Right ventricle myocardium inferior (tissue), 1 donor: ENCODE measurements at regions not wholly inside any gene's neighbourhood (a gene's known extent, or its start where the extent isn't known, plus 50 kb on each side); places are given as distances from the start of the nearest gene placed in this dataset.

ENCODE experiments used
- ATAC-seq: fragments of 200-7000 bp; cut with Tn5 transposase; one replicate; pipeline ENCODE4 v1.9.1; 2020; ENCODE audit warnings: mild to moderate bottlenecking, moderate library complexity
- DNase-seq: peaks from one replicate; pipeline ENCODE4 v3.0.0; 2021; ENCODE audit errors: missing footprints
- intact Hi-C: fragments of 100-400 bp; cut with DNase I; formaldehyde crosslinking; loops from one replicate; pipeline ENCODE4 v1.11.0; 2022
- donor health status: DM: no; HTN: yes; CAD: no; lungs with severe emphysema.

DNA sequence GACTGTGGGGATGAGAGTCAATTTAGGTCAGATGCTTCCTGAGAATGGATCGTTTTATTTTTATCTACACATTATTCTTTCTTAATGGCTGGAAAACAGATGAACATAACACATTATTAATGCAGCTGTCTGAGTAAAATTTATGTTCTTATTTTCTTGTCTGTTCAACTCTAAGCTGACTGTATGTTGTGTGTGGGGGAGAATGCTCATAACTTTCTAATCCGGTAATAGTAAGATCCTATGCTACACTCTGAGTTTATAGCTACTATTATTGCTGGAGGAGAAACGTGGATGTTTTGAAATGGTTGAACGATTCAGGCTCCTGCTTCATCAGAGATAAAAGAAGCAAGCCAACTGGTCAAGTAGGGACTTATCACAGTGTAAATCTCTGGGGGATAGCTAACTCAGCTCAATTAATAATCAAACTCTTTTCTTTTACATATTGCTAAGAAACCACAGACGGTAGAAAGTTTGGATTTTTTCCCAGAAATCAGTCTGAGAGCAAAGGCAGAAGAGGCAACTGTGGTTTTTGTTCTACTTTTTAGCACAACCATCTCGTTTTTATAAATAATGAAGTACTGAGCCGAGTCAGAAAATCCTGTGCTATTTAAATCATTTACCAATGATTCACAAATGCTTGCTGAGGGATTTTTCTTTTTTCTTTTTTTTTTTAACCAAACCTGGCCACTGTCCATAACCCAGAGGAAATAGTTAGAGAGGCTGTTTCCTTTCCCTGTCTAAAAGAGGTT lies 265.0 kb upstream of the FAM174A start:
- no peak for ATAC-seq
- intact Hi-C loops: no loop called here

DNA sequence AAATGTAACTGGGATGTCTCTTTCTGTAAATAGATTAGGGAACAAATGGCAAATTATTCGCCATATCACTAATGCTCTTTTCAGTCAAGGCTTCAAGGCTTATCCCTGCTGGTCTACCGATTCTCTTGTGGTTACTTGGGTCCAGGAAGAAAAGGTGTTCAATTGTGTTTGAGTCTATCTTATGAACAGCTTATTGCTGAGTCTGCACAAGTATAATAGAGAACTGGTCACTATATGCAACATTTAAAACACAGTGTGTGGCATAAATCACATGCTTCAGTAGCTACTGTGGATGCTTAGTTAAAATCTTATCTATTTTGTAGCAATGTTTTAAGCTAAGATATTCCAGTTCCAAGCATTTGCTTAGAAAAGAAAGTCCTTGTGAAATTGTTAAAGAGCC lies 274.2 kb upstream of the FAM174A start:
- ATAC-seq (no peak), DNase-seq (no peak)
- intact Hi-C loops: no loop called here

More for the DNA sequence above, 265.0 kb upstream of the FAM174A start:
- no peak for DNase-seq

- intact Hi-C loops: no loop called here
- no peak for DNase-seq
- no peak for ATAC-seq
Observed at GRCh38 chr5:100252944-100253343, 282.2 kb upstream of the FAM174A start.

GRCh38 chr5:100252037-100252436 lies 283.1 kb upstream of the FAM174A start:
- intact Hi-C loops: no loop called here
- ATAC-seq: no peak
- DNase-seq: no peak

GRCh38 chr5:100249884-100250269 lies 285.3 kb upstream of the FAM174A start:
- intact Hi-C loops: no loop called here
- ATAC-seq: no peak

GRCh38 chr5:100249211-100249883 lies 285.8 kb upstream of the FAM174A start:
- ATAC-seq (no peak), DNase-seq (no peak)
- intact Hi-C loops: no loop called here

More at GRCh38 chr5:100249884-100250269, 285.3 kb upstream of the FAM174A start:
- DNase-seq: no peak

DNA sequence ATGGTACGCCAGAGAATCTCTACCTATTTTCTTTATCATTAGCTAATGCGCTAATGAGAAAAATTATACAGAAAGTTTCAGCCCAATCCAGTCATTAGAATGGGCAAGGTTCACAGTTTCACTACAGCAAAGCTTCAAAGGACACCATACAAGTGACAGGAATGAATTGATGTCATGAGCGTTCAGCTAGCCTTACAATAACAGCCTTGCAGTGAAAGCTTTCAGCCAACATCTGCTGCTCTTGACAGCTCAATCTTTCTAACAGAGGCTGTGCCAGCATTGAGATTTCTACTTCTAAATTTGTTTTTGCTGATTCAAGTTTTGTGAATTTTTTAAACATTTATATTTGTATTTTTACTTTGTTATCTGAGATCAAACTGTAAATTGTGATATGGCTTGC lies 302.4 kb upstream of the FAM174A start:
- DNase-seq (no peak), ATAC-seq (no peak)
- intact Hi-C loops: no loop called here

- ATAC-seq: no peak
- intact Hi-C loops: no loop called here
- no peak for DNase-seq
Observed at GRCh38 chr5:100188778-100189177, 346.4 kb upstream of the FAM174A start.

- intact Hi-C loops: no loop called here
- DNase-seq (no peak), ATAC-seq (no peak)
Observed at GRCh38 chr5:100188339-100188738, 346.8 kb upstream of the FAM174A start.

GRCh38 chr5:100186181-100186580 lies 349.0 kb upstream of the FAM174A start:
- DNase-seq: no peak
- intact Hi-C loops: no loop called here
- no peak for ATAC-seq

DNA sequence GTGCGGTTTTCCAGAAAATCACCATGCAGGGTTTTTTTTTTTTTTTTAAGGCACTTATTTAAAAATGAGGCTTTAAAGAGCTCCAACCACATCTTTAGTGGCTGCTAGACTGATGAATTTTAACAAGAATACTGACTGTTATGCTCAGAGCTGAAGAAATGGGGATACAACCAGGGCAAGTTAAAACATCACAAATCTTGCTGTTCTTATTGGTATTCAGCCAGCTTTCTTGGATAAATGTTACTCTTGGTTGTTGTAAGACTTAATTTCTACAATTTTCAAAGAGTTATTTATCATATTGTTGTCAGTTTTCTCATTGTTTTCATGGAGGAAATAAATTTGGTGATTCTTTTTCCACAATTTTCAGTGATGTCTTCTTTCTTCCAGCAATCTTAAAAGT lies 352.8 kb upstream of the FAM174A start:
- DNase-seq (no peak), ATAC-seq (no peak)
- intact Hi-C loops: no loop called here

DNA sequence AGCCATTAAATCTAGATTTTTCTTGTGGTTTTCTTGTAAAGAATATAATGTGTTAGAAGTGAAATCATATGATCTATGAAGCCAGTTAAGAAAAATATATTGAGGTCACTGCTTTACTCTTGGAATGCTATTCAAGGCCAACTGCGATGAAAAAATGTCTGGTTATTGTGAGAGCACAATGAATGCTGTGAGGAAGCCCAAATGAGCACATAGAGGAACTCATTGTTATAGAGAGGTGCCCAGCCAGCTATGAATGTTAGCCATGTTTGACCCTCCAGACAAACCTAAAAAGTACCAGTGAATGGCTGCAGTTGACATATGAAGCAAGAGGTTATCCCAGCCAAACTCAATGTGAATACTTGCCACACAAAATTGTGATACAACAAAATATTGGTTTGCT lies 359.8 kb upstream of the FAM174A start:
- intact Hi-C loops: no loop called here
- ATAC-seq: no peak
- DNase-seq: no peak

GRCh38 chr5:100165309-100165708 lies 369.9 kb upstream of the FAM174A start:
- DNase-seq (no peak), ATAC-seq (no peak)
- intact Hi-C loops: no loop called here

GRCh38 chr5:100161868-100162267 lies 373.3 kb upstream of the FAM174A start:
- intact Hi-C loops: no loop called here
- no peak for ATAC-seq
- DNase-seq: no peak

- DNase-seq: no peak
- intact Hi-C loops: no loop called here
Observed at GRCh38 chr5:100157066-100157465, 378.1 kb upstream of the FAM174A start.

GRCh38 chr5:100148239-100148638 lies 386.9 kb upstream of the FAM174A start:
- DNase-seq: no peak
- no peak for ATAC-seq
- intact Hi-C loops: no loop called here

More at GRCh38 chr5:100157066-100157465, 378.1 kb upstream of the FAM174A start:
- no peak for ATAC-seq

DNA sequence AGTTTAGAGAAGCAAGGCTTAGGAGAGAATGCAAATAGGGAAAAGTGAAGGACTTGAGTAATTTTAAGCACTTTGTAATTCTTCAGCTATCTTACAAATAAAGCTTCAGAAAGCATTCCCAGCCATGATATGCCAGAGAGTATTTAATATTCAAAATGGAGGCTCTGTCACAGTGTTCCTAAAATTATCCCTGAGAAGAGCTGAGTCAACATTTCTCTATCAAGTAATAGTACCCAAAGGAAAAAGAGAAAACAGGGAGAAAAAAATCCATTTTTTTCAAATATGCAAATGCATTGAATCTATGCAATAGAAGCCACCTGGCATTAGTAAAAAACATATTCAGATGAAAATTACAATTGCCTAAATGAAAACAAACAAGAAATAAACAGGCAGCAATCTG lies 392.6 kb upstream of the FAM174A start:
- no peak for ATAC-seq
- intact Hi-C loops: no loop called here
- DNase-seq: no peak

GRCh38 chr5:100131161-100131560 lies 404.0 kb upstream of the FAM174A start:
- no peak for ATAC-seq
- intact Hi-C loops: no loop called here
- DNase-seq: no peak

DNA sequence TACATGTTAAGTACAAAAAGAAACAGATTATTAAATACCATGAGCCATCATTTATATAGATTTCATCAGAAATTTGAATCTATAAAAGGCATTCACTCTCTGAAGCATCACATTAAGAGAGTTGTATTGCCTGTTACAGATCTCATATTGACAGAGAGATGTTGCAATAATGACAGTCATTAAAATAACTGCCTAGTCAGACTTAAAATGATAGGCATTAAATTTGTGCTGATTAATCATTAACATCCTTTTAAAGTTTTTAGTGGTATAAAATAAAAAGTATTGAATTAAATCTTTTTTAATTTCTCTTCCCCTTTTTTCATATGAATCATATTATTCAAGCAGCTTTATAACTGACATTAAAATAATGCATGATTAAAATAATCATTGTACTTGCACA lies 404.9 kb upstream of the FAM174A start:
- DNase-seq (no peak), ATAC-seq (no peak)
- intact Hi-C loops: no loop called here

- no peak for DNase-seq
- ATAC-seq: no peak
- intact Hi-C loops: no loop called here
Observed at GRCh38 chr5:100119903-100120302, 415.3 kb upstream of the FAM174A start.

- intact Hi-C loops: no loop called here
- DNase-seq: no peak
- ATAC-seq: no peak
Observed at GRCh38 chr5:100110497-100110896, 424.7 kb upstream of the FAM174A start.
